Effector memory CD8-positive, alpha-beta T cell (primary cell): ENCODE measurements at regions not wholly inside any gene's neighbourhood (a gene's known extent, or its start where the extent isn't known, plus 50 kb on each side); places are given as distances from the start of the nearest gene placed in this dataset.

Experiments
- ATAC-seq: fragments of 150-1000 bp; cut with Tn5 transposase; replicated peaks from 2 replicates; pipeline ENCODE4 v1.10.0; 2021; ENCODE audit warnings: mild to moderate bottlenecking, moderate library complexity
- DNase-seq, 3 experiments: peaks; one replicate each; pipeline ENCODE4 v3.0.0; 2021
- H3K27ac Mint-ChIP-seq, 2 donors: one replicate each; pipeline ENCODE4 v1.8.0; 2022; ENCODE audit warnings: mild to moderate bottlenecking in 2 of 2, mixed read lengths in 2 of 2, moderate library complexity in 2 of 2
- H3K27me3 Mint-ChIP-seq, 2 donors: one replicate each; pipeline ENCODE4 v1.8.0; 2022; ENCODE audit warnings: mixed read lengths in 2 of 2
- H3K36me3 Mint-ChIP-seq: one replicate; pipeline ENCODE4 v1.8.0; 2022; ENCODE audit warnings: mild to moderate bottlenecking, moderate library complexity, mixed read lengths; ENCODE audit not compliant: insufficient read depth
- H3K4me1 Mint-ChIP-seq, 2 donors: one replicate each; pipeline ENCODE4 v1.8.0; 2022; ENCODE audit warnings: low read depth in 2 of 2, mixed read lengths in 2 of 2
- H3K4me3 Mint-ChIP-seq, 2 donors: one replicate each; pipeline ENCODE4 v1.8.0; 2022; ENCODE audit warnings: mild to moderate bottlenecking in 2 of 2, mixed read lengths in 2 of 2, moderate library complexity in 2 of 2
- H3K9me3 Mint-ChIP-seq, 2 donors: one replicate each; pipeline ENCODE4 v1.8.0; 2022; ENCODE audit warnings: mixed read lengths in 2 of 2

GRCh38 chr9:93820667-93821306, 134.4 kb downstream of the BARX1 start:
- Mint-ChIP-seq H3K36me3 (no peaks in the 10 kb centered on the region), H3K9me3 (no peaks in the 10 kb centered on the region), H3K27ac (no peak overlapping the region), H3K4me3 (no peak overlapping the region), H3K4me1 (no peaks in the 10 kb centered on the region), H3K27me3 (peaks cover 52 to 80% of the 10 kb centered on the region in 2 donors)
- DNase-seq (no peak), ATAC-seq (no peak)

- H3K9me3 Mint-ChIP-seq, result no peaks in the 10 kb centered on the region
- H3K4me3 Mint-ChIP-seq, result no peak overlapping the region
- ATAC-seq, result no peak
- no peaks in the 10 kb centered on the region for H3K4me1 Mint-ChIP-seq
- DNase-seq, result no peak
- peaks cover 54 to 81% of the 10 kb centered on the region in 2 donors for H3K27me3 Mint-ChIP-seq
- H3K27ac Mint-ChIP-seq, result no peak overlapping the region
- H3K36me3 Mint-ChIP-seq, result no peaks in the 10 kb centered on the region
These were observed 135.2 kb downstream of the BARX1 start for GRCh38 chr9:93819905-93820304.

DNA sequence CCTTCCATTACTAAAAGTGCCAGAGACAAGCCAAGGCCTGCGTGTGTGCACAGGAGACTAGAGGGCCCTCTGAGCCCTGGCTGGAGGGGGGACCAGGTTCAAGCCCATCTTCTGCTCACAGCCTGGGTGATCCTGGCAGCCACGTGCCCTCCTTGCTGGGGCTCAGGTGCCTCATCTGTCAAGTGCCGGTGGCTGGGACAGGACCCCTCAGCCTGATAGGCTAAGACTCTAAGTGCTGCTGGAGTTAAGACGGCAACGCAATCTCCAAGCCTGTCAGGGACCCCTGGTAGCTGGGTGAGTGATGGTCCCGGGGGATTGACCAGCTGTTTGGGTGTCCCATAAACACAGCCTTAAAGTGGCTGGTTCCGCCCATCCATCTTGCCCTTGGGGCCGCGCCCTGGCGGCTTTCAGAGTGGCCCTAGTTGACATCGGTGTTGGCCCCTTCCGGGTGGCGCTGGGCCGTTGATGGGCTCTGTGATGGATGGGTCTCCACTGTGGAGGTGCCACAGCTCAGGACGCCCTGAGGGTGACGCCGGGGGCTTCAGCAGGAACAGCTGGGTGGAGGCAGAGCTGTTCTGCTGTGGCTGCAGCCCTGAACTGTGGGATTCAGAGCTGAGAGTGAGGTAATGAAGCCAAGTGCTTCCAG, 136.2 kb downstream of the BARX1 start:
- Mint-ChIP-seq H3K27ac (no peak overlapping the region), H3K4me1 (no peaks in the 10 kb centered on the region), H3K27me3 (peaks cover 50 to 83% of the 10 kb centered on the region in 2 donors), H3K36me3 (no peaks in the 10 kb centered on the region), H3K4me3 (no peak overlapping the region), H3K9me3 (no peaks in the 10 kb centered on the region)
- no peak for ATAC-seq
- DNase-seq, result no peak

GRCh38 chr9:93818237-93818636, 136.9 kb downstream of the BARX1 start:
- H3K27ac Mint-ChIP-seq, result no peak overlapping the region
- no peaks in the 10 kb centered on the region for H3K36me3 Mint-ChIP-seq
- no peak for ATAC-seq
- no peak for DNase-seq
- H3K4me3 Mint-ChIP-seq, result no peak overlapping the region
- H3K27me3 Mint-ChIP-seq, result peaks cover 48 to 86% of the 10 kb centered on the region in 2 donors
- no peaks in the 10 kb centered on the region for H3K9me3 Mint-ChIP-seq
- no peaks in the 10 kb centered on the region for H3K4me1 Mint-ChIP-seq

- H3K36me3 Mint-ChIP-seq, result no peaks in the 10 kb centered on the region
- no peaks in the 10 kb centered on the region for H3K4me1 Mint-ChIP-seq
- peaks cover 24 to 78% of the 10 kb centered on the region in 2 donors for H3K27me3 Mint-ChIP-seq
- H3K9me3 Mint-ChIP-seq, result no peaks in the 10 kb centered on the region
- no peak overlapping the region for H3K4me3 Mint-ChIP-seq
- ATAC-seq (no peak), DNase-seq (no peak)
- no peak overlapping the region for H3K27ac Mint-ChIP-seq
These were observed 139.5 kb downstream of the BARX1 start for GRCh38 chr9:93815677-93816076.

GRCh38 chr9:93815135-93815534, 140.0 kb downstream of the BARX1 start:
- Mint-ChIP-seq H3K4me1 (no peaks in the 10 kb centered on the region), H3K9me3 (no peaks in the 10 kb centered on the region), H3K27me3 (peaks cover 19 to 73% of the 10 kb centered on the region in 2 donors), H3K27ac (no peak overlapping the region), H3K4me3 (no peak overlapping the region), H3K36me3 (no peaks in the 10 kb centered on the region)
- ATAC-seq (no peak), DNase-seq (no peak)

DNA sequence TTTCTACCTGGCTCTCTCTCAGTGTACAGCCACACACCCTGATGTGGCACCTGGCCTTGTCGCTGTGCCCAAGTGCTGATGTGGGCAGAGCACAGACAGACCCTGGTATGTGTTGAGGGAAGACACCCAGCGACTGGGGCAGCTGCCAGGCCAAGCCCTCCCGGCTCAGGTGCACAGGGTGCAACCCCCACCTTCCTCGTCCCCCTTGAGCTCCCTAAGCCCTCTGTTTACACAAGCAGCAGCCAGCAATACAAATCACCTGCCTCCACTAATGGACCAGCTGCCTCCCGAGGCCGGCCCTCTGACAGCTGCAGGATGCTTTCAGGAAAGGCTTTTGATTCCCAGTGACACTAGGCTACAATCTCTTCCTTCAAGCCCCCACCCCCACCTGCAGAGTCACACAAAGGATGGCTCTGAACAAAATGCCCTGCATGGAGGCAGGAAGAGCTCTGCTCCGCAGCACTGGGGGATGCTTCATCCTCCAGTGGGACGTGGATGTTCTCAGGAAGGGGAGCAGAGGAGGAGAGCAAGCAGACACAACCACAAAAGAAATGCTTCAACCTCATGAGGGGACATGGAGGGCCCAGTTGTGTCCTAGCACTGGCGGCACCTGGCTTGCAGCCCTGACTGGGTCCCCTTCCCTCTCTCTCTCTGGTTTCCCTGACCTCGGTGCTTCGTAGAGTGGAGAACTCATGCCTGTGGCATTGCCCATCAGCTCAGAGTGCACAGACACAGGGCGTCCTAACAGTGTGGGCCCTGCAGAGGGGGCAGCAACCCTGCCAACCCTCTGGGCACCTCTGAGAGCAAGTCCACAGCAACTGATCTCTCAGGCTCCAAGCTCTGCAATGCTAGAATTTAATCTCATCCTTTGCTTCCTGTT, 140.8 kb downstream of the BARX1 start:
- Mint-ChIP-seq H3K9me3 (no peaks in the 10 kb centered on the region), H3K4me1 (no peaks in the 10 kb centered on the region), H3K27ac (no peak overlapping the region), H3K4me3 (no peak overlapping the region), H3K36me3 (no peaks in the 10 kb centered on the region), H3K27me3 (peaks cover 14 to 69% of the 10 kb centered on the region in 2 donors)
- no peak for DNase-seq
- no peak for ATAC-seq

DNA sequence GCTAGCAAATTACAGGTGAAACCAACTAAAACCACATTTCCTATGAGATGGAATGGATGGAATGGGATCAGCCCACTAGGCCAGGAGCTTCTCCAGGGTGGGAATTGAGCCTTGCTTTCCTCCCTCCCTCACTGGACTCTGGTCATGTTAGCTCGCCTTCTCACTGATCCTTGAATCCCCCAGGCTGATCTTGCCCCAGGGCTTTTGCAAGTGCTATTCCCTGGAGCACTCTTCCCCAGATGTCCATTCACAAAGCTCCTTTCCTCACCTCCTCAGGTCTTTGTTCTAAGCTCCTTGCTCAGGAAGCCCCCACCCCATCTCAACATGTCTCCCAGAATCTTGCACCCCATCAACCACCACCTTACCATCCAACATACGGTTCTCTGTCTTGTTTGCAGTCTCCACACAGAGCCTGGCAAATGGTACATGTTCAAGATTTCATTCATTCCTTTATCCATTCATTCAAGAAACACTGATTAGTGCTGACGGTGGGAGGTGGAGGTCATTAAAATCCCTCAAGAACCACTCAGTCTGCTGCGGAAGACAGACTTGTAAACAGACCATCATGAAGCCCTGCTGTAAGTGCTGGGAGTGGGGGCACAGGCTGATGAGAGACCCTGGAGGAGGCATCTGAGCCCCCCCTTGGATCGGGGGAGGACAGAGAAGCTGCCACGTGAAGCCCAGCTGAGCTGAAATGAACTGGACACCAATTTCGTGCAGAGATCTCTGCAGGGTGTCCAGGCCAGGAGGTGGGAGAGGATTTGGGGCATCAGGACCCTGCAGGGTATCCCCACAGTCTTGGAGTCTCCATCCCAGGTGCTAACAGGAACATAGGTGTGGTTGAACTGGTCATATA, 141.7 kb downstream of the BARX1 start:
- Mint-ChIP-seq H3K4me1 (no peaks in the 10 kb centered on the region), H3K9me3 (no peaks in the 10 kb centered on the region), H3K27ac (no peak overlapping the region), H3K36me3 (no peaks in the 10 kb centered on the region), H3K27me3 (peaks cover 14 to 73% of the 10 kb centered on the region in 2 donors), H3K4me3 (no peak overlapping the region)
- ATAC-seq (no peak), DNase-seq (no peak)

DNA sequence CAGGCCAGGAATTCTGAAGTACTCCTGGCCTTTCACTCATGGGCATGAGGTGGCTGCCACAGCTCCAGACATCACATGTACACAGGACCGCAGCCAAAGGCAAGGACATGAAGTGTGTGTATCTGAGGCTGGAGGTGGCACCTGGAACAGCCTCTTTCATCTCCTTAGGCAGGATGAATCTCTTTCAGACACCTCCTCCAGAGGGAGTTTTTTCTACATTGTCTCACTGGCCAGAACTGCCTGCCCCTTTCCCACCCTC, 142.8 kb downstream of the BARX1 start:
- no peak for ATAC-seq
- DNase-seq, result no peak
- H3K4me3 Mint-ChIP-seq, result no peak overlapping the region
- no peaks in the 10 kb centered on the region for H3K4me1 Mint-ChIP-seq
- no peaks in the 10 kb centered on the region for H3K36me3 Mint-ChIP-seq
- no peak overlapping the region for H3K27ac Mint-ChIP-seq
- no peaks in the 10 kb centered on the region for H3K9me3 Mint-ChIP-seq
- peaks cover 14 to 76% of the 10 kb centered on the region in 2 donors for H3K27me3 Mint-ChIP-seq

DNA sequence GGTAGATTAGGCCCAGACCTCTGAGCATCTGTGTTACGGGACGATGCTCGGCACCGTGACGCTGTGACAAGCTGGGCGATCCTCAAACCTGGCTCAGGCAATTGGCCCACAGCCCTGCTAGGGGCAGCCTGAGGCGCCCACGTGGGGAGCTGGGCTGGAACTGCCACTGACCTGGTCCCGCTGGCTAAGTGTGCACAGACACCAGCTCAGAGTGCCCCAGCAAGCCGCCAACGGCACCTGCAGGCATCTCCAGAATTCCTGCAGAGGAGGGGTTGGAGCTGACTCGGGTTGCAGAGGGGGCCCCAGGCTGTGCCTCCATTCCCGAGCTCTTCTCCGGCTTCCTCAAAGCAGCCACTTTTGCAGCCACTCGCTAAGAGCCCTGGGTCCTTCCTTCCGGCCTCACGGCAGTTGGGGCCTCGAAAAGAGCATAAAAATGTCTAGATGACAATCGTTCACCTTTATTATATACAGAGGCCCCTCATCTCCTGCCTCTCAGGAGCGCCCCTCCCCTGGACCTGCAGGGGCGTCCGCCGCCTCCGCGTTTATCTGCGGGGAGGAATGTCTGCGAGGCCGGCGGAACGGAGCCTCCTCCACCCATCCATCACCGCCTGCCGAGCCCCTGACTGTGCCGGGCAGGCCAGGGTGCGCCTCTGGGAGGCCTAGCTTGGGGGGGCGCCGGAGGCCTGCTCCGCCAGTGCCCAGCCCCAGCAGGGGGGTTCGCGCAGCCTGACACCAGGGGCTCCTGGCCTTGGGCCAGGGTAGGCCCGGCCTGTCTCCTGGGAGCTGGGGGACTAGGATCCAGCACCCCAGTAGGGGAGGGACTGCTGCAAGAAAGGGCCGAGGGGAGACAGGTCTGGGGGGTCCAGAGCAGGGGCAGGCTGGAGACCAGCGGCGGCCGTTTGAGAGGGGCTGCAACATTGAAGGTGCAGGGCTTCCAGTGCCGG, 144.9 kb downstream of the BARX1 start:
- Mint-ChIP-seq H3K4me1 (no peaks in the 10 kb centered on the region), H3K27me3 (peaks cover 3 to 65% of the 10 kb centered on the region in 2 donors), H3K36me3 (no peaks in the 10 kb centered on the region), H3K4me3 (no peak overlapping the region), H3K27ac (no peak overlapping the region), H3K9me3 (no peaks in the 10 kb centered on the region)
- ATAC-seq (no peak), DNase-seq (no peak)

DNA sequence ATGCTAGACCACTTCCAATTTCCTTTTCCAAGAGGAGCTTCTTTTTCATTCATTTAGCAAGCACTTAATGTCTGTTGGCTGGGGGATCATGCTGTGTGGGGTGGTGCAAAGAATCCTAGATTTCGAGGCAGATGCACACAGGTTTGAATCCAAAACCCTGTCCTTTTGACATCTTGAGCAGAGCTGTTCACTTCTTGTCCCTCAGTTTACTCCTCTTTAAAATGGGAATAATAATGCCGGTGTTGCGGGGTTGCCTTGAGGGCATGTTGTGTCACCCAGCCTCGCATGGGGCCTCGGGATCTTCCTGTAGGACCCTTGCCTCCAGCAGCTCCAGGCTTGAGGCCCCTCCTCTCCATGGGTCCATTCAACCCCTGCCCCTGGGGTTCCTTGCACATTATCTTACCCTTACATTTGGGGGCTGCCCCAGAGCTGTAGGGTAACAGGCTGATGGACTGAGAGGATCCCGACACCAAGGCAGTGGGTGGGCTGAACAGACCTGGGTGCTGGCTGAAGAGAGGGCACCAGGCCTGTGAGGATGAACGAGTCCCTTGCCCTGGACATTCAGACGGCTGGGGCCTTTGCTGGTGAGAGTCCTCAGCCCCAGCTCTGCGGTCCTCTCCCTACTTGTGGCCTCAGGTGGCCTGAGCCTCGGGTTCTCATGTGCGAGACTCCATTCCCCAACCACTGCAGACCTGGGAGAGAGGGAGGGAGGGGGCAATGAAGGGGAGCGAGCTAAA, 145.8 kb downstream of the BARX1 start:
- Mint-ChIP-seq H3K36me3 (no peaks in the 10 kb centered on the region), H3K4me1 (no peaks in the 10 kb centered on the region), H3K4me3 (no peak overlapping the region), H3K27me3 (peaks cover 0 to 63% of the 10 kb centered on the region in 2 donors), H3K27ac (no peak overlapping the region), H3K9me3 (peaks cover 0 to 2% of the 10 kb centered on the region in 2 donors)
- no peak for ATAC-seq
- DNase-seq, result no peak
